ENCODE measurements at regions not wholly inside any gene's neighbourhood (a gene's known extent, or its start where the extent isn't known, plus 50 kb on each side); places are given as distances from the start of the nearest gene placed in this dataset.
"Not testable (repeated sequence)": the region's sequence is repeated elsewhere in the genome, so short reads cannot be mapped to it uniquely, and the experiment has no call there.

DNA sequence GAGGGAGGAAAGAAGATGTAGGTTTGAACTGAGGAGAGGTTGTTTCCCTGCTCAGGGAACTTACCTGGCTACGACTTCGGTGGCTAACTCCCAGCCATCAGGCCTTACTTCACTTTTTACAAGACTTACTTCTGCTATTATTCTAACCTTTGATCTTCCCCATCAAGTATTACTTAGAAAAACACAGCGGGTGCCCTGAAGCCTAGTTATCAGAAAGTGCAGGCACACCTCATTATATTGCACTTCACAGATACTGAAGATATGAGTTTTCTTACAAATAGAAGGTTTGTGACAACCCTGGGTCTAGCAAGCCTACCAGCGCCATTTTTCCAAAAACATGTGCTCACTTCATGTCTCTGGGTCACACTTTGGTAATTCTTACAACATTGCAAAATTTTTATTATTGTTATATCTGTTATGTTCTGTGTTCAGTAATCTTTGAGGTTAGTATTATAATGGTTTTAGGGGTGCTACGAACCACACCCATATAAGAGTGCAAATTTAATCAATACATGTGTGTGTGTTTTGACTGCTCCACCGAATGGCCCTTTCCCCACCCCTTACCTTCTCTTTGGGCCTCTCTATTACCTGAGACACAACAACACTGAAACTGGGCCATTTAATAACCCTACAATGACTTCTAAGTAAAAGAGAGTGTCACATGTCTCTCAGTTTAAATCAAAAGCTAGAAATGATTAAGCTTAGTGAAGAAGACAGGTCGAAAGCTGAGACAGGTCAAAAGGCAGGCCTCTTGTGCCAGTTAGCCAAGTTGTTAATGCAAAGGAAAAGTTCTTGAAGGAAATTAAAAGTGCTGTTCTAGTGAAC, 2102.7 kb upstream of the WWC1 start:
- DNase-seq (ENCODE audit: low spot score): no peak

DNA sequence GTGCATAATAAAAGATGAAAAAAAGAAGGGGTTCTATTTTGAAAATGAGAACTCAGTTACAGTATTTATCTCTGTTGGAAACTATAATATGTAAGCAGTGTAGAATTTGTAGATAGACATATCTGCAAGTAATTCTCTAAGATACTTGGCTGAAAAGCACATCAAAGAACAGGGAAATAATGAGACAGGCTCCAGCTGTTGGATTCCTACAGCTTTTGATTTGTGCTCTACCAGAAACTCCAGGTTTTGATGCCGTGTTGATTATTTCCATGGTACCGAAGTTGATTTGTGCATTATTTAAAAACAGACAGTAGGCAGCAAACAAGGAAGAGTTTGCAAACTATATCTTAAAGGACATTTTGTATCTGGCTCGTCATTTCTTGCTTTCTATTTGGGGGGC, 2098.7 kb upstream of the WWC1 start:
- DNase-seq (ENCODE audit: low spot score): no peak

DNA sequence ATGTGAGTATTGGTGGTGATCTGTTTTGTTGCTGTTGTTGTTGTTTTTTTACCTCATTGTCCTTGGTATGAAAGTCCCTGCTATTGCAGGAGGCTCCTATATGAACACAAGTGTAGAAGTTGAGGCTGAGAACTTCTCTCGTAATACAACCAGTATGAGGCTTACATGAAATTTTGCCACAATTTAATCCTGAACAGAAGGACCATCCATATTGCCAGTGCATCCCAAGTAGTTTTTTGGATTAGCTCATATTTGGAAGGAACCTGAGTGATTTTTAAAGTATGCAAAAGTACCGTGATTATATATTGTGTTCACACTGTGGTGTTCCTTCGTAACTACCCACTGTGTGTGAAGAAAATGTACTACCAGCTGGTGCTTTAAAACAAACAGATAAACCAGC, 2095.5 kb upstream of the WWC1 start:
- no peak for DNase-seq (ENCODE audit: low spot score)

DNA sequence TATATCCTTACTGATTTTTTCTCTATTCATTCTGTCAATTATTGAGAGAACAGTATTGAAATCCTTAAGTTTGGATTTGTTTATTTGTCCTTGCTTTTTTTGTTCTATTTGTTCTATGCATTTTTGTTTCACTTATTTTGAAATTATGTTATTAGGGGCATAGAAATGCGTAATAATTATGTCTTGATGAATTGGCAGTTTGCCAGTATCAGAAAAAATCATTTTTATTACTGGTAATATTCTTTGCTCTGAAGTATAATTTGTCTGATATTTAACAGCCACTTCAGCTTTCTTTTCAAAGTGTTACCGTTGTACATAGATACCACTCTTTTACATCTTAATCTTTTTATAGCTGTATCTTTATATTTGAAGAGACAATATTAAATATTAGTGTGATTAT, 2090.9 kb upstream of the WWC1 start:
- no peak for DNase-seq (ENCODE audit: low spot score)

DNA sequence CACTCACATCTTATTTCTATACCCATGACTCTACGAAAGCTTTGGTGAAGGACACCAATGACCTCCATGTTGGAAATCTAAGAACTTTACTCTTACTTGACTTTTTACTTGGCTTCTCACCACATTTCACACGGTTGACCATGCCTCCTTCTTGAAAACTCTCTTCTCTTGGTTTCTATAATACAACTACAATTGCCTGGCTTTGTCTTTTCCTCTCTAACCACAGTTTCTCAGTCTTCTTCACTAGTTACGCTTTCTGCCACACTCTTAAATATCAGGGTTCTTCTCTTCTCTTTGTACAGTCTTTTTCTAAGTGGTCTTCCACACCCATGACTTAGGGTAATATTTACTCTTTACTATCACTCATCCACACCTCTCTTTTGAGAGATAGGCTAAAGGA, 2079.8 kb upstream of the WWC1 start:
- no peak for DNase-seq (ENCODE audit: low spot score)

DNA sequence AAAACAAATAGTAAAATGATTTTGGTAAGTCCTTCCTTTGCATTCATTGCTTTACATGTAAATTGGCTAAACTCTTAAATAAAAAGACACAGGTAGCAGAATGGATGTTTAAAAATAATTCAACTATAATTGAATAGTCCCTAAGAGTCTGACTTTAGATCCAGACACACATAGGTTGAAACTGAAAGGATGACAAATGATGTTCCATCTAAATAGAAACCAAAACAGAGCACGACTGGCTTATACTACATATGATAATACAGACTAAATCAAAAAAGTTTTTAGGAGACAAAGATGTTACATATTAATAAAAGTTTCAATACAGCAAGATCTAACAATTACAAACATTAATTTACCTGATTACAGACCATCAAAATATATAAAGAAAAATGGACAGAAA, 2055.1 kb upstream of the WWC1 start:
- DNase-seq (ENCODE audit: low spot score): no peak

DNA sequence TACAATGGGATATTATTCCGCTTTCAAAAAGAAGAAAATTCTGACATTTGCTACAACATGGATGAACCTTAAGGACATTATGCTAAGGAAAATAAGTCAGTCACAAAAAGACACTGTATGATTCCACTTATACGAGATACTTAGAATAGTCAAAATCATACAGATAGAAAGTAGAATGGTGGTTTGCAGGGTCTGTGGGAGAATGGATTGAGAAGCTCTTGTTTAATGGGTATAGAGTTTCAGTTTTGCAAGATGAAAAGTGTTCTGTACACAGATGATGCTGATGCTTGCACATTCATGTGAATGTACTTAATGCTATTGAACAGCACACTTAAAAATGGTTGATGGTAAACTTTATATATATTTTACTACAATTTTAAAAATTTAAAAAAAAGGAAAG, 2050.7 kb upstream of the WWC1 start:
- DNase-seq (ENCODE audit: low spot score): no peak

DNA sequence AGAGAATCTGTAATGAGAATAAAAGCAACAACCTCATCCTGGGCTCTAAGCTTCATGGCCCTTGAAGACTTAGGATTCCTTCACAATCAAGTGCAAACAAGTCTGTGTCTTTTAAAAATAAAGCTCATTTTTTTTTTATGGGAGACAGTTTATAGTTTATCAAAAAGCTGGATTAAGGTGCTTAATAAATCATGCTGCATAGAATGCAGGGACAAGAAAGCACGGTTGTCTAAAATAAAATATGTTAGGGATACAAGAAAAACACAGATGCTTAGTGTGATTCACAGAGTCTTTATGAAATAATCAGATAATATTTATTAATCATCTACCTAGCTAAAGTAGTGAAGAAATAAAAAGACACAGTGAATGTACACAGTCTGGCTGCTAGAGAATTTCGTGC, 2045.9 kb upstream of the WWC1 start:
- no peak for DNase-seq (ENCODE audit: low spot score)

DNA sequence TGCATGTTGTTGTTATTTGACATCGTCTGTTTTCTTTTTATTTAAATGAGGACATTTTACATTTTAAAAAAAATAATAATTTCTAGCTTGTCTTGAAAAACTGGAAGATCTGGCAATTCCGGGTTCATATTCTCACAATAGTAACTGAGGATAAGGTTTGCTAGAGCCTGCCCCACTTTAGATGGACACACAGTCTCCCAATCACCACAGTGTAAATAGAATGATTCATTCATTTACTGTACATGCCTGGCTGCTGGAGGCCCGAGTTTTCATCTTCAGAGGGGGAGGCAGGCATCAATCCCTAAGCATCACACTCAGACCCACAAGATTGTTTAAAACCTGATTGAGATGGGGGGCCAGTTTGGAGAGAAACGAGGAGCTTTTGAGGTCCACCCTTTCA, 2039.7 kb upstream of the WWC1 start:
- no peak for DNase-seq (ENCODE audit: low spot score)

DNA sequence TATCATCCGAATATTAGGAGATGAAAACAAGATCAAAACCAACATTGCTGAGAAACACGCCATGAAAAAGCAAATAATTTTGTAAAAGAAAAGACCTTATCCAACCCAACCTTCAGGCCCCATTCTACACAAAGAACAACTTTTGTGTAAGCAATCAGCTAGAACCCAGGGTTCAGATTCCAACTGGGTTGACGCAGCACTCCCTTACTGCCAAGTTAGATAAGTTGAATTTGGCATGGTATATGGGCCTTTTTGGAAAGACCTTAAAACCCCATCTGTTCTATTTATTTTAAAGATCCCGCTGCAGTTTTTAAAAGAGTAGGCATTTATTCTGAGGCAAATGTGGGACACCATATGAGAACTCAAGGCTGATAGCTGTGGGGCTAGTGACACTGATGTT, 2033.8 kb upstream of the WWC1 start:
- no peak for DNase-seq (ENCODE audit: low spot score)

DNA sequence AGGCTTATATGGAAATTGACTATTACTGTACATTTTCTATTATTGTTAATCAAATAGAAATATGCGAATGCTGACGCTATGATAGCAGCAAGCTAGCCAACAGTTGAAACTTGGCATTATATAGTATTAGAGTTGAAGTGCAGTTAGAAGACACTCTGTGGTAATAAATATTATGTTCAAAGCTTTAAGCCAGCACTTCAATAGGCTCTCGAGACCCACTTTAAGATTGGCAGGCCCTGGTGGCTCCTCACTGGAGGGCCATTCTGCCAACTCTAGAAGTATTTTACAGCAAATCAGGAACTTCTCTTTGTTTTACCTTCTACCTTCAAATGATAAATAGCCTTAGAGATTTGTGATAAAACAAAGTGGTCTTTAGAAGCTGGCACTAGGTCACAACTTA, 2029.0 kb upstream of the WWC1 start:
- DNase-seq (ENCODE audit: low spot score): no peak

DNA sequence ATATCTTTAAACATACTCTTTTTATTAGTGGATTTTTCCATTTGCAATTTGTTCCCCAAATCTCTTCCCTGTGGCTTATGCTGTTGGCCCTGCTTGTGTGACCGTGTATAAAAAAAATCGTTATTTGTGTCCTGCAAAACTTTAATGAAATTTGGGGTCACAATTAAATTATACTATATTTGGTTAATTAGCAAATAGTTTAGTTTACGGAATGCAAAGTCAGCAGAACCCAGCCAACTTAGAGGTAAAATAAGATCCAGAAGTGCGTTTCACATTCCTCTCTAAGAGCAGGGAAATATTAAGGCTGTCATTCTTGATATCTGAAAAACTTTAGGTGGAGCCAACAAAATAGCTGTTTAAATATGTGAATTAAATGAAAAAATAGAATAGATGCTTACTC, 2023.5 kb upstream of the WWC1 start:
- no peak for DNase-seq (ENCODE audit: low spot score)

DNA sequence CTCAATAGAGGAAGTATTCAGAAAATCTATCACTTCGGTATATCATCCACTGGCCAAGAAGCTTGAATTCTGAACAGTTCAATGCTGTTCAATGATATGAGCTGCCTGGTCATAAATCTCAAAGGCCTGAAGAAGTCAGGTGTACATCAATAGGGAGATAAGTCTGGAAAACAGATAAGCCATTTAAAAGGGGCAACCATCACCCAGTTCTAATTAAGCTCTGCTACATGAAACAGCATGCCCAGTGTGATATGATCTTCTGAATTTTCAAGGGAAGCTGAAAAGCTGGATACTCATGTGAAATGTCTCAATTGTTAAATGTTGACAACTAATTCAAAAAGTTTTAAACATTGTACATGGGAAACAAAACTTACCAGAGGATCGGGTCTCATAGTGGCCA, 2020.7 kb upstream of the WWC1 start:
- no peak for DNase-seq (ENCODE audit: low spot score)

DNA sequence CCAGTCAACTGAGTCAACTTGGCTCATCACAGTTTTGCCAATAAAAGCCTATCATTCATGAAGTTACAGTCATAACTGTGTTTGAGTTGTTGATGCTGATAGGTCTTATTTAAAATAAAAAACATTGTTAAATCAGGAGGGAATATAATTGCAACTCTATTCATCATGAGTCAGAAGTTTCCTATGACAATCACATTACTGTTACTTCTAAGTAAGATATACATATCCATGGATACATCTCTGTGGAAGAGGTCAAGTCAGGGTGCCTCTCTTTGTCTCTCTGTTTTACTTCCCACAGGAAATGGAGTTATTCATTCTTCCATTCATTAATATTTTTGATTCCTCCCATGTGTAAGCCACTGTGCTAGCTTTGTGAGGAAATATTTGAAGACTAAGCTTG, 2015.4 kb upstream of the WWC1 start:
- no peak for DNase-seq (ENCODE audit: low spot score)

DNA sequence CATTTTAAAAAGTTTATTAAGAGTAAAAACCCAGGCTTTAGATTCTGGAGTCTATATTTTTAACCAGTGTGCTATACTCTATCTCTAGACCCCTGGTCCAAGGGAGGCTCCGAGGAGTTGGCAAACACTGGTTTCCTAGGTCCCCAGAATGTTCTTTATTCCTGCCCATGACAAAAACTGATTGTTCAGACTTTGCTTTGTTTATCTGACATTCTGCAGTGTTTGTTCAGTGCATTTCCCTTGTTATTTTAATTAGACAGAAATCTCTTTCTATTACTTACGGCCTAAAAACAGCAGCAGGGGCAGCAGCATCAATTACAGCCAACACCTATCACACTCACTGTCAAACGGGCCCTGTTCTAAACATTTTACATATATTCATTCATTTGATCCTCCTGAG, 2011.6 kb upstream of the WWC1 start:
- no peak for DNase-seq (ENCODE audit: low spot score)

DNA sequence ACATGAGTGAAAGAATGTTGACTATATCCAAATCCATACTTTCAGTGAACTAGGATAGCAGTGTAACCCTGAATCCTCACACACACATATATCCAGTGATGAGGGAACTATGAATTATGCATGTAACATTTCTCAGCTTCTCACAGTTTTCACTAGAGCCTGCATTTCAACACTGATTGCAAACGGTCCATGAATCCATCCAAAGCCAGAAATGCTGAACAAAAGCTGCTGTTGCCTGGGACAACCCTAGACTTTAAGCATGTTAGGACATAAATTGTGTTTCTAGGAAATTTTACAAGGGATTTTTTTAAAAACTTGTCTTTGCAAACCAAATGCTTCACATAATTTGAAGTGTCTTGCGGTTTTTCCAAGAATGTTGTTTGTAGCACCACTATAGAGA, 2010.0 kb upstream of the WWC1 start:
- no peak for DNase-seq (ENCODE audit: low spot score)

DNA sequence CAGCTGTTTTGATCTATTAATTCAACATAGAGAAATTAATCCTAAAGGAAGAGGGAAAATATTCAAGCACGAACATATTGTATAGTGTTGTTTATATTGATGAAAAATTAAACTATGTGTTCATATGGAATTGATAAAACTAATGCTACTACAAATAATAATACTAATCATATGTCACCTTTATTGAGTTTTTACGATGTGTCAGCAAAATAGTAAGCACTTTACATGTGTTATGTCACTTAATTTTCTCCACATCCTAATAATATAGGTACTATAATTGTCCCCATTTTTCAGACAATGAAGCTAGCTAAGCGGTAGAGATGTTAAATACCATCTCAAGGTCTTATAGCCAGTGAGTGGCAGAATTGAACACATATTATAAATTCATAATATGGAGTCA, 2008.5 kb upstream of the WWC1 start:
- no peak for DNase-seq (ENCODE audit: low spot score)

DNA sequence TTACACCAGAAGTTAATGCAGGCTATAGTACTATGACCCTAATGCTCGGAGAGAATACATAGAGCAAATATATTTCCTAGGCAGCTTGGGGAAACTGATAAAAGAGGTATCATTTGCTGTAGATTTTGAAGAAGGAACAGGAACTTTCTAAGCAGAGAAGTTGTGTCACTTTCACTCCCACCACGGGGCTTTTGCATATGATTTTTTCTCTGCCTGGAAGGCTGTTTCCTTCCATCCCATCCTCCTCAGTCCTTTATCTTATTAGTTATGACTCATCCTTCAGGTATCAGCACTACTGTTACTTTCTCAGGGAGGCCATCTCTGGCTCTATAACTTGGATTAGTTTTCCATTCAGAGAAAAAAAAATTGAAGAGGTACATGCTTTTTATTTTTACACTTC, 2006.1 kb upstream of the WWC1 start:
- DNase-seq (ENCODE audit: low spot score): no peak

DNA sequence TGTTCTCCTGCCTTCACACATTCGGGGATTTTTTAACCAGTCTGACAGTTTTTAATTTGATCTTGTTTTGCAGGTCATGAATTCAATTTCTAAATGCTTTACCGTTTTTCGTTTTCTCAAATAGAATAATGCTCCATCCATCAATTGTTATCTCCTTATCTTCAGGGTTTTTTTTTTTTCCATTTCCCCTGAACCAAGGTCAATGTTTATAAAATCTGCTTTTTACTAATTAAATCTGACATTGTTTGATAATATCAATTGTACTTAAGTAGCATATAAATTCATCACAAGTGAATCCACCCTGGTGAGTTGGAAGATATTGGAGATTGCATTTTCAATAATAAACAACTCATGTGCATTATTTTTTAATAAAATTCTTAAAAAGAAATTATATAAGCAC, 2004.6 kb upstream of the WWC1 start:
- no peak for DNase-seq (ENCODE audit: low spot score)

DNA sequence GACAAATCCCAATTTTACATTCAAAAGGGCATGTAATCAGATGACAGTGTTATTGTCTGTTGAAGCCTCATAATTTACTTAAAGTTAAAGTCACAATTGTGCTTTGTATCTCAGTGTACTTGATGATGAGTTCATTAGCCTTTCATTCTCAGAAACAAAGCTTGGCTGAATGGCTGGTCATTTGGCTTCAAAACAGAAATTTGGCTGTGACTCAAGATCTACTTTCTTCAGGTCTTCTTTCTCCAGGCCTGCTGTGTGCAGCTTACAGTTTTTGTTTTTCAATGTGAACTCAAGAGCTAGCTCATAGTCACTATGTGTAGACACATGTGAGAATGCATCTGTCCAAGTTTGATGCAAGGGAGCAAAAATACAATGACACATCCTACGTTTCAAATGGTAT, 2003.6 kb upstream of the WWC1 start:
- DNase-seq (ENCODE audit: low spot score): no peak

DNA sequence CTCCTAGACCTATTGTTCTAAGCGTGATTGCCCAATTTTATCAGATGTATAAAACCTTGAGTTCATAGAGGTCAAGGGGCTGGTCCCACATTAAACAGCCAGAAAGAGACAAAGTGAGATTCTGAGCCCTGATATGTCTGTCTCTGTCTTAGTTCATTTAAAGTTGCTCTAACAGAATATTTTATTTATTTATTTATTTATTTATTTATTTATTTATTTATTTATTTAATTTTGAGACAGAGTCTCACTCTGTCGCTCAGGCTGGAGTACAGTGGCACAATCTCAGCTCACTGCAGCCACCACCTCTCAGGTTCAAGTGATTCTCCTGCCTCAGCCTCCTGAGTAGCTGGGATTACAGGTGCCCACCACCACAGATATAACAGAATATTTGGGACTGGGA, 1999.6 kb upstream of the WWC1 start:
- DNase-seq (ENCODE audit: low spot score): not testable (repeated sequence)

DNA sequence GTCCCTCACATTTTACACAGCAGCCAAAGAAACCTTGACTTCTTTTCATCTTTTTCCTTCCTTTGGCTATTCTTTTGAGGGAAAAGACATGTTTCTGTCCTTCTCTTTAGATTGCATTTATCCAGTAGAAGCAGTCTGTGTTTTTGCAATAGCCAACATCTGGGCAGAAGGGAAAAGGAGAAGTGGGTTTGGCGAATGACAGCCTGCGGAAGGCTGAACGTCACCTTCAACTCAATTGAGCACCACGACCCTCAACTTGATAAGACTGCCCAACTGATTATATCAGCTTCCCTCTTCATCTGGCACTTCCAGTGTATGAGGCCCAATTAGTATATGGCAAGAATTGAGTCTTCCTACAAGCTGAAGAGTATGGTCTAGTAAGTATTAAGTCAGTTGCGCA, 1997.6 kb upstream of the WWC1 start:
- no peak for DNase-seq (ENCODE audit: low spot score)

DNA sequence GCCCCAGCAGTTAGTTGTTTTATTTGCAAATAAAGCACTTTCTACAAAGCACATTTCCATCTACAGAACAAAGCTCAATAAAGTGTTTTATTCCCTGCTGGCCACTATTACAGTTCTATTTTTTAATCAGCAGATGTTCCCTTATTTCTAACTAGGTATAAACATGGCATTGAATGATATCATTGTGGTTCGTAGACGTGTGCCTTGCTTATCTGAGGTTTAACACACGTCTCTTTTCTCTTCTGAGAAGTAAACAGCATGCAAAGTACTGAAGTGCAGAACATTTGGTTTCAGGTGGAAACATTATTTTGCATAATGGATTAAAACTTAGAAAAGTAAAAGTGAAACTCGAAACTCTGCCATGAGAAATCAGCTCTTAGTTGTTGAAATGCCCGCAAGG, 1989.3 kb upstream of the WWC1 start:
- no peak for DNase-seq (ENCODE audit: low spot score)

DNA sequence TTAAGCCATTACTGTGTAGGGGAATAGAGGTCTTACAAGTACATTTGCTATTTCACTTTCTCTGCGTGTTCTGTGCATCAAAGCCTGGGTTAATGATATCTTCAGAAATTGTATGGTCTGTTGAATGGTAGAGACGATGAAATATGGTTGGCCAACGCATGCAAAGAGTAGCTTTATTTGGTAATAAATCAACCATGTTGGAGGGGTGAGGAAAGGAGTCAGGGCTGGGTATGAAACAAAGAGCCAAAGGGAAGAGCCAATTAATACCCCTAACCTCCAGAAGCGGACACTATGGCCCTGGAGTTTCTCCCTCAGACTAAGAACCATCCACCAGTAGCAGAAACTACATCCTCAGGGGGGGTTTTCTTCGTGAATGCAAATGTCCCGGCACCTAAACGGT, 1974.0 kb upstream of the WWC1 start:
- DNase-seq (ENCODE audit: low spot score): no peak
